ENCODE measurements at regions not wholly inside any gene's neighbourhood (a gene's known extent, or its start where the extent isn't known, plus 50 kb on each side); places are given as distances from the start of the nearest gene placed in this dataset.
A peak's percentile ranks its signal among the peaks of the same experiment; 100 is the strongest.
"Not testable (repeated sequence)": the region's sequence is repeated elsewhere in the genome, so short reads cannot be mapped to it uniquely, and the experiment has no call there.

DNA sequence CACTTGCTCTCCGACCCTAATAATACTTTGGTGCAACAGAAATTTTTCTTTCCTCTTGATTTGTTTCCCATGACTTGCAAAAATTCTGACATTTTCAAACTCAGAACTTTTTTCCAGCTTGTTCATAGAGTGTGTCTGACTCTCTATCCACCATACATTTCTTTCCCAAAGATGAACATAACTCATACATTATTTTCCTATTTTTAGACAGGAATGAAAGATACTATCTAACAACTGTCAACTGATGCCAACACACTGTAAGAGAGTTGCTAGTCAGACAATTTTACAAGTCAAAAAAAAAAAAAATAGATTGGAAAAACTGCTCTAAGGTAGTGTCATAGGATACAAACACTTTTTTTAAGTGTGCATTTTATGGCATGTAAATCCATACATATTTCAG is 1001.0 kb upstream of the WWC1 start:
- DNase-seq (ENCODE audit: extremely low read depth, low read depth): no peak
- H3K4me3 ChIP-seq (replicated peaks; ENCODE audit: low read depth, low read length): no peak overlapping the region
- TF ChIP-seq, protein P1, sequence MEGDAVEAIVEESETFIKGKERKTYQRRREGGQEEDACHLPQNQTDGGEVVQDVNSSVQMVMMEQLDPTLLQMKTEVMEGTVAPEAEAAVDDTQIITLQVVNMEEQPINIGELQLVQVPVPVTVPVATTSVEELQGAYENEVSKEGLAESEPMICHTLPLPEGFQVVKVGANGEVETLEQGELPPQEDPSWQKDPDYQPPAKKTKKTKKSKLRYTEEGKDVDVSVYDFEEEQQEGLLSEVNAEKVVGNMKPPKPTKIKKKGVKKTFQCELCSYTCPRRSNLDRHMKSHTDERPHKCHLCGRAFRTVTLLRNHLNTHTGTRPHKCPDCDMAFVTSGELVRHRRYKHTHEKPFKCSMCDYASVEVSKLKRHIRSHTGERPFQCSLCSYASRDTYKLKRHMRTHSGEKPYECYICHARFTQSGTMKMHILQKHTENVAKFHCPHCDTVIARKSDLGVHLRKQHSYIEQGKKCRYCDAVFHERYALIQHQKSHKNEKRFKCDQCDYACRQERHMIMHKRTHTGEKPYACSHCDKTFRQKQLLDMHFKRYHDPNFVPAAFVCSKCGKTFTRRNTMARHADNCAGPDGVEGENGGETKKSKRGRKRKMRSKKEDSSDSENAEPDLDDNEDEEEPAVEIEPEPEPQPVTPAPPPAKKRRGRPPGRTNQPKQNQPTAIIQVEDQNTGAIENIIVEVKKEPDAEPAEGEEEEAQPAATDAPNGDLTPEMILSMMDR (IDR thresholded peaks at IDR 0.05; ENCODE audit: low read depth, low read length, missing control alignments): no peak

DNA sequence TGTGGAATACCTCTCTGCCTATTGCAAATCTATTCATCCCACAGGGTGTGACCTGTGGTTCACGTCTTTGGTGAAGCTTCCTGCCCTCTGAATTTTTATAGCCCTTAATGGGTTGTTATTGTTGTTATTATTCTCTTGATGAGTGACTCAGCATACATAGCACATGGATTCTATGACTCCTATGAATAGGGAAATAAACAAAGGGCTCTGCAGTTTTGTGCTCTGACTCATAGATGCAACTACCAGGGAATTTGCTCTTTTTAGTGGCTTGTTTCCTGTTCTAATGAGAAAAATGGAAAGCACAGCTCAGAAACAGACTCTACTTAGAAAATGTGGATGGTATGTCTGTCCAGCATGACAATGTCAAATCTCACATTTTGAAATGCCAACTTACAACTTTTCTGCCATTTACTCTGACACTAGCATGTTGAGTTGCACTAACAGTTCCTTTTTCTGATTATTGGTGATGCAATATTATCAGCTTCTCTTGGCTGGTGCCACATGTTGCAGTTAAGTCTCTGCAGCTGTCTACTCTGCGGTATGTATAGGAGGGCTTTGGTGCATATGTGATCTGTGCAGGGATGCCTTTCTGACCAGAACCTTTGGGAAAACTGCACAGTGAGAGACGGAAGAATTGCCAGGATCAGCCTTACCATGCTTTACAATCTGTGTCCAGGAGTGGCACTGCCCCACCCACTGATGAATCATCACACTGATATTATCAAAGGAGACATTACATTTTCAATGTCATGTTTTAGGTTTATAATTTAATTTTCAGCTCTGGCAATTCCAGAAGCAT is 996.4 kb upstream of the WWC1 start:
- H3K4me3 ChIP-seq (replicated peaks; ENCODE audit: low read depth, low read length): 0 out of 2 replicates have a peak overlapping the region, but pooled peaks have one; percentile 2
- TF ChIP-seq, protein P1 (IDR thresholded peaks at IDR 0.05; ENCODE audit: low read depth, low read length, missing control alignments): no peak
- peak; percentile 94 for DNase-seq (ENCODE audit: extremely low read depth, low read depth)

DNA sequence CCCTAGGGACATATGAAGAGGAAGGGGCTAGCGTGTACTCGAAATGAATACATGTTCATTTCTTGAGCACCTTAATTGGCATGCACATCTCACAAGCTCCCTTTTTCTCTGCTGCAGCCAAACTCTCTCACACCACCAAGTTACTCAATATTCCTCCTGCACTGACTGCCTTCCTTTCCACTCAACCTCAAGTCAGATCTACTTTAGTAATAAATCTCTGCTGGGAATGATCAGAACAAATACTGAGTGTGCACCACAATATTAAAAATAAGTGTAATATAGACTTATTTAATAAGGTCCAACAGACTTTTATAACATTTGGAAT is 995.8 kb upstream of the WWC1 start:
- TF ChIP-seq, protein P1 (IDR thresholded peaks at IDR 0.05; ENCODE audit: low read depth, low read length, missing control alignments): no peak
- 0 out of 2 replicates have a peak overlapping the region, but pooled peaks have one; percentile 2 for H3K4me3 ChIP-seq (replicated peaks; ENCODE audit: low read depth, low read length)
- no peak for DNase-seq (ENCODE audit: extremely low read depth, low read depth)

DNA sequence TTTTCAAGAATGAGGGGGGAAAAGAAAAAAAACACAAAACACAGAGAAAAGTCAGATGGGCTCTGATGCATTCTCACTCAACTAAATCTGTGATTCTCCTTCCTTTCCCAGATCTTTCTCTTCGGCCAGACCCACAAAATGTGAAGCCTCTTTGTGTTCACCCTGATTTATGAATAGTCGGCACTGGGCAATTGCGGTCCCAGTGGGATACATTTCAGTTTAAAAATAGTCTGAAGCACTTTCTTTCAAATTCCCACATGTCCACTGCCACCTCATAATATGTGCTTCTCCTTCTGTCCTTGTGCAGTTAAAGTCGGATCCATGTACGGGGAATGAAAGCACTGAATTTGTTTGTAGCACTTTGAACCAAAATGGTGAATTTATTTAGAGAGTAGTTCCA is 995.4 kb upstream of the WWC1 start:
- TF ChIP-seq, protein P1 (IDR thresholded peaks at IDR 0.05; ENCODE audit: low read depth, low read length, missing control alignments): no peak
- DNase-seq (ENCODE audit: extremely low read depth, low read depth): no peak
- H3K4me3 ChIP-seq (replicated peaks; ENCODE audit: low read depth, low read length): no peak overlapping the region

DNA sequence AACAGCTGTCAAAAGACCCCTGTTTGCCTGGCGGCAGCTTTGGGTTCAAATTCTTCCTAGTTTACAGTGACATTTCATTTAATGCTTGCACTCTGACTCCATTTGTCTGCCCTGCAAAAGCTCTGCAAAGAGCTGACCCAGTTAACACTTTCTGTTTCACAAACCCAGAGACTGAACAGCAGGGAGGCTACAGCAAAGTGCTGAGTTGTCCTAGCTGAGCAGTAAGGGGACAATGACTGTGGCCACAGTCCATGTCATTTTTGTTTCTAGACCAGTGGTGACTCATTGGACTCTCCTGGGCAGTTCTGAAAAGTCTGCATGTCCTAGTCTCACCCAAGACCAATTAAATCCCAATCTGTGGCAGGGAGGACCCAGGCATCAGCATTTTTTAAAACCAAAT is 994.8 kb upstream of the WWC1 start:
- no peak for DNase-seq (ENCODE audit: extremely low read depth, low read depth)
- H3K4me3 ChIP-seq (replicated peaks; ENCODE audit: low read depth, low read length): no peak overlapping the region
- TF ChIP-seq, protein P1 (IDR thresholded peaks at IDR 0.05; ENCODE audit: low read depth, low read length, missing control alignments): no peak

DNA sequence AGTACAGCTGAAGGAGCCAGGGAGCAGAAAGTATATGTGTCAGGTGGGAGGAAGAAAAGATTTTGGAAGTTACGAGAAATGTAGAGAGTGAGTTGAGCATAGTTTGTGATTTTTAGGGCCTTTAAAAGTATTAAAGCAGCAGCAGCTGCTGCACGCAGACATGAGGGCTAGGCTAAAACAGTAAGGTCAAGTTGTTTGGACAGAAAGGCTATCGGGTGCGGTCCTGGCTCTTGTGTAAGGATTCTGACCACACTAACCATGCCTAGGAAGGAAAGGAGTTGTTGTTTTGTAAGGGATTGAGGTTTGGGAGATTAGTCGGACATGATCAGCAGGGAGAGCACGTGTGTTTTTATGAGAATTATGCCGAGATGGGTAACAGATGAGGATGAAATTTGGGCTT is 991.6 kb upstream of the WWC1 start:
- not testable (repeated sequence) for DNase-seq (ENCODE audit: extremely low read depth, low read depth); H3K4me3 ChIP-seq (replicated peaks; ENCODE audit: low read depth, low read length)

DNA sequence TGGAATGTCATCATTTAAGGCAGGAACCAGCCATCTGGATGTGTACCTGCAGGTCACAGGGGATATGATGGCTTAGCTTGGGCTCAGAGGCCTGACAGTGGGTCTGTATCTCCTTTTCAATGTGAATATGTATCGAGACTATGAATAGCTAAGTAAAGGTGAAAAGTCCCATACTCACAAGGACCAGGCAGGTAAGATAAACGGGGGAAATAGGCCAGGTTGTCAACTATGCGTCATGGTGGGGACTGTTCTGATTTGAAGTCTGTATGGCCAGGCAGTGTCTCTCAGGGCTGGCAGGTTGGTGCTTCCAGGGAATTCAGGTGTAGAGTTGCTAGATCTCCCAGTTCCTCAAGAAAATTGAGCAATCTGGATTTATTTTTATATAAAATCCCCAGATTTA is 987.9 kb upstream of the WWC1 start:
- no peak overlapping the region for H3K4me3 ChIP-seq (replicated peaks; ENCODE audit: low read depth, low read length)
- no peak for DNase-seq (ENCODE audit: extremely low read depth, low read depth)
- TF ChIP-seq, protein P1 (IDR thresholded peaks at IDR 0.05; ENCODE audit: low read depth, low read length, missing control alignments): no peak
